NCI-H187 (cell line): ENCODE measurements at regions not wholly inside any gene's neighbourhood (a gene's known extent, or its start where the extent isn't known, plus 50 kb on each side); places are given as distances from the start of the nearest gene placed in this dataset.
A peak's percentile ranks its signal among the peaks of the same experiment; 100 is the strongest.

ENCODE experiments used
- DNase-seq, 2 experiments: peaks; one replicate each; lab custom pipeline; 2025; lab: John Stamatoyannopoulos, UW

DNA sequence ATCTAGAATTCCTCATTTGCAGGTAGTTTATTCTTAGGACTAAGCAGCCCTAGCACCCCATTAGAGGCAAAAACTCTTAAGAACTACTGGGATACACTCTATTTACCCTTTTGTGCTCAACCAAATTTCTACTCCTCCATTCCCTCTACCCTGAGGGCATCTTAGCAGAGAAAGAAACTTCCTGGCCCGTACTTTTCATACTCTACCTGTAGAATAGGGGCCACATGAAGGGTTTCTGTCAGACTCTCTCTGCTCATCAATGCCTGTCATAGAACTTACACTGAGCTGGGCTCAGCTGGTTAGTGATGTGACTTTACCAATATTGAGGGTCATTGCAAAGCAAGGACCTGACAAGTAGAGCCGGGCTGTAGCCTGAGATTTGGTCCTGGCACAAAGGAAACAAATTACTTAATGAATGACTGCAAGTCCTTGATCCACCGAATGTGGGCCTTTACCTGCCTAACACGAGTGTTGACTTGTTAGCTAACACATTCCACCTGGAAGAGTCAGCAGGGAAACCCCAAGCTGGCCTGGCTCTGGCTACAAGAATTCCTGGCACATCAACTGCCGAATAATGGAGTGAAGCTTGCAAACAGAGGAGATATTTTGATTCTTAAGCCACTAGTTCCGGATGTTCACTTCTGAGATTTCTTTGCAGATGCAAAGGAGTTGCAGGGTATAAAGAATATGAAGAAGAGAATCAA is 280.5 kb upstream of the JAG1 start:
- no peak for DNase-seq

- DNase-seq: no peak
These were observed 281.2 kb upstream of the JAG1 start for GRCh38 chr20:10954908-10955580.

DNA sequence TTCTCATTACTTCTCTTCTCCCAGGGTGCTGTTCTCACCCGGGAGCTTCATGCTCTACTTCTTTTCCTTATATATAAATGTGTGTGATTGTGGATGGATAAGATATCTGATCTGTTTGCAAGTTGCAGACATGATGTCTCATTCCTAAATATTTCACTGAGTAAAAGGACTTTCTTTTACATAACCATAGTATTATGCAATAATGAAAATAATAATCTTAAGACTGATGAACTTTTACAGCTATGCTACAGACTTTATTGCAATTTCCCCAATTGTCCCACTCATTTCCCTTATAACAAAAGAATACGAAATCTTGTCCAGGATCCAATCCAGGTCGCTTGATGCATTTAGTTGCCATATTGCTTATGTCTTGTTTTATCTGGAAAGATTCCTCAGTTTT is 284.5 kb upstream of the JAG1 start:
- DNase-seq: no peak

GRCh38 chr20:10960416-10960815 is 286.6 kb upstream of the JAG1 start:
- DNase-seq: no peak

GRCh38 chr20:10961651-10962288 is 288.0 kb upstream of the JAG1 start:
- no peak for DNase-seq

DNA sequence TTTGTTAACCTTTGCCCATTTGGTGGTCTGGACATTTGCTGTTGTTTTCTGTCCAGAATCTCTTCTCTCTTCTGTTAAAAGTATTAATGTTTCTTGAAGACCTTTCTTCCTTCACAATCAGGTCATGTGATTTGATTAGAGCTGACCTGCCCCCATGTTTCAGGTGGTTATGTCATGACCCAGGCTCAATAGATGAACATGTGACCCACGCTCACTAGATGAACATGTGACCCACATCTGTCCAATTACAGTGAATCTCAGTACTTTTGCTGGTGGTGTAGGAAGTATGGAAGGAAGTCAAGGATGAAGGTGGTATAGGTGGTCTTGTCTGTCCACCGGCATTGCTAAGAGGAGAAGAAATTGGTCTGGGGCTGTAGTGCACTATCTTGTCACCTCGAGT is 289.1 kb upstream of the JAG1 start:
- DNase-seq: no peak

GRCh38 chr20:10963717-10964266 is 290.0 kb upstream of the JAG1 start:
- DNase-seq: no peak

- no peak for DNase-seq
These were observed 292.2 kb upstream of the JAG1 start for GRCh38 chr20:10965936-10966470.

GRCh38 chr20:10970109-10970508 is 296.3 kb upstream of the JAG1 start:
- DNase-seq: no peak

DNA sequence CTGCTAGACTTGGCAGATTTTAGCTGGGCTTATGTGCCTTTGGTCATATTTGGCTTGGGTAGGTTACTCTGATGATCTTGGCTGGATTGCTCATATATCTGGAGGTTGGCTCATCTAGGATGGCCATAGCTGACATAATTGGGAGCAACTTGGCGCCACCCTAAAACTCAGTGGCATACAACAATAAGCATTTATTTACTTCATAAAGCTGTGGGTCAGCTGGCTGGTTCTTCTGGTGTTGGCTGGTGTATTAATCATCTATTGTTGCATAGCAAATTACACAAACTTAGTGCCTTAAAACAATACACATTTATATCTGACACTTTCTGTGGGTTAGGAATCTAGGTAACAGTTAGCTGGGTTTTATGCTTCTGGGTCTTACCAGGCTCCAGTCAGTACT is 297.3 kb upstream of the JAG1 start:
- no peak for DNase-seq

DNA sequence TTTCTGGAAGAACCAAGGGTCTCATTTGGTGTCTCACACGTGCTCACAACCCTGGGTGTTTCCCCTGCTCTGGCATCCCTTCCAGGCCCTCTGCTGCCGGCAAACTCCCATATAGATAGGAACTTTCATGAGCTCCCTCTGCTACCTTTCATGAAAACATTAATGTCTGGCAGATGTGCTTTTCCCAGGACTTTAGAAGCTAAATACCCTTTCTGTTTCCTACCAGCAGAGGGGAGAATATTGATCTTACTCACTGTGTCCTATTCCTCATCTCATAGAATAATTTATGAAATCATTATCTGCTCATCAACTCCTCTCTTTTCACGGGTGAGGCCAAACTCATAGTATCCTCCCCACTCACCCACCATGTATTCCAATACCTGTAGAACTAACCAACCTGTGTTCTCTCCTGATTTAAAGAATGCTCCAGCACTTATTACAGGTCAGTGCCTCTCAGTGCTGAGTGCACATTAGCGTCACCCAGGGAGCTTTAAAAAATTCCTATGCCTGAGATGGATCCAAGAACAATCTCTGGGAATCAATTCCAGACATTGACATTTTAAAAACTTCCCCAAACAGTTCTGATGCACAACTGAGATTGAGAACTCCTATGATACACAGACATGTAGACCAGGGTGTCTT is 298.5 kb upstream of the JAG1 start:
- no peak for DNase-seq

DNA sequence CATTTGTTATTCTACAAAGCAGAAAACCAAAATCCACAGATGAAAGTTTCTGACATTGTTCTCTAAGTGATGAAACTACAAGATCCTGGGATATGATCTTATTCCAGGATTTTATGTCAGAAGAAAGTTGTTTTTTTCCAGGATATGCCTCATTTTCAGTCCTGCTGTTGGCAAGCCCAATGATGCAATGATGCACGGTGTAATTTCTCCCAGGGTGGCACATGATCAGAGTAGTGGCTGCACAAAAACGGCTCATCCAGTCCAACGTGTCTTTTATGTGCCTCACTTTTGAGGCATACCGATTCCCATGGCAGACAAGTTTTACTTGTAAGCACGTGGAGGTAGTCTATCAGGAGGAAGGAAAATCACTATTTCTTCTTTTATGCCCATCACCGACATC is 302.3 kb upstream of the JAG1 start:
- DNase-seq: no peak

- DNase-seq: no peak
These were observed 304.4 kb upstream of the JAG1 start for GRCh38 chr20:10978019-10978702.

DNA sequence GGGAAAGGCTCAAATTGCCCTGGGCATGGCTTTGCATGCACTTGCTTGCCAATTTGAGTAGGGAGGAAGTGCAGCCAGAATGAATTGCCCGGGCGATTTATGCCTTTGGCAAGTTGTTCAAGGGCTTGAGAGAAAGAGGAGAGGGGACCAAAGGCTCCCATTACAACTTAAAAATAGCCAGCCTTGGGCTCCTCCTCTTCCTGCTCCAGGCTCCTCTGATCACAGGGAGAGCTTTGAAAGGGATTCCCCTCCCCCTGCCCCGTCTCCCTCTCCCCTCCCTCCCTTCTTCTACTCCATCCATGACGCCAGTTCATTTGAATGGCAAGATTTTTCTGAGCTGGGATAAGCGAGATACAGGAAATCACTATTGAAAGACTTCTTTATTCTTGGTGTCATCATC is 304.9 kb upstream of the JAG1 start:
- DNase-seq: no peak

- DNase-seq: no peak
These were observed 308.9 kb upstream of the JAG1 start for GRCh38 chr20:10982692-10983091.

- DNase-seq: peak; percentile 22 to 41
These were observed 310.5 kb upstream of the JAG1 start for GRCh38 chr20:10984294-10984693.

GRCh38 chr20:10984913-10985312 is 311.1 kb upstream of the JAG1 start:
- DNase-seq: no peak

DNA sequence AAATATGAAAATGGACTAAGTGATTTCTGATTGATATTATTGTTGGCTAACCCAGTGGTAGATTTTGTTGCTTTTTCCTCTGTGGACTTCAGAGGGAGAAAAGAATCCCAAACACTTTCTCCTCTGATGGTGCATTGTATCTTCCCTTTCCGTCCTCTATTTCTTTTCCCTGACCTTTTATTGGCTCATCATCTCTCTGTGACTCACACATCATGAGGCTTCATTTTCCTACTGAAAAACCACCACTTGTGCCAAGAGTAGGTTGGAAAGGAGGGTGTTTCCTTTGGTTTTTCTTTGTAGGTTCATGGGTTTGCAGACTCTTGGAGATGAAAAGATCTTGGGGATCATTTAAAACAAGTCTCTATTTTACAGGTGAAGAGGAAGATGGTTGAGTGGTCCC is 311.7 kb upstream of the JAG1 start:
- no peak for DNase-seq

DNA sequence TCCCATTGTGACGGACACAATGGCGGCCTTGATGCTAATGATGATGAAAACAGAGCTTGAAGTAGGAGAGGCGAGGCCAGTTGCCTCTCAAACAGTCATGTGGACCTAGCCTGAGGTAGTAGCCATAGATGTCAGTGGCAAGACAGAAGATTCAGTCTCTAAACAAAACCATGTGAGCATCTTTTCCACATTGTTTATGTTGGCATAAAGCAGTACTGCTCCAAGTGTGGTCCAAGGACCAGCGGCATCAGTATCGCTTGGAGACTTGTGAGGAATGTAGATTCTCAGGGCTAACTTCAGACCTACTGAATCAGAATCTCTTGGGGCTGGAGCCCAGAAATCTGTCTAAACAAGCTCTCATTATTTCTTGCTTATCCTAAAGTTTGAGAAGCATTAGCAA is 312.8 kb upstream of the JAG1 start:
- DNase-seq: no peak

DNA sequence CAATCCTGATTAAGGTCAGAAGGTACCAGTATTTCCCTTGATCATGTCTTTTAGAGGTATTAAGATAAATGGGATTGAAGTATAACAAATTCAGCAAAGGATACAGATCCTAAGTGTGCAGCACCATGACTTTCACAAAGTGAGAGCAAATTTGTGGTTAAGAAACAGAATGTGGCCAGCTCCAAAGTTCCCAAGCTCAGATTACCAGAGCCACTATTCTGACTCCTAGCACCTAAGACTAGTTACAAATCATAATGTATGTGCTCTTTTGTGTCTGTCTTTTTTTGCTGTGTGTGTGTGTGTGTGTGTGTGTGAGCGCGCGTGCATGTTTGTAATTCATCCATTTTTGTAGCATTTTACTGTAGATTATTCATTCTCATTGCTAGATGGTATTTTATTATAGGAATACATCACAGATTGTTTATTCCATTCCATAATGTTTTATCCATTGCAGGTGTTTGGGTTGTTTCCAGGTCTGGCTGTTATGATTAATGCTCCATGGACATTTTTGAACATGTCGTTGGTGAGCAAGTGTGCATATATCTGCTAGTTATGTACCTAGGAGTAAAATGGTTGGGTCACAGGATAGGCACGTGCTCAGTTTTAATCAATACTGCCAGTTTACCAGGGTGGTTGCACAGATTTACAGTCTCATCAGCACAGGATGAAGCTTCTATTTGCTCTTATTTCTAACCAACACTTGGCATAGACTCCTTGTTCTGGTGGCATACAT is 314.0 kb upstream of the JAG1 start:
- peak in 1 of 2 experiments; percentile 7 for DNase-seq
